SK-N-SH treated with all-trans-retinoic acid at 6 μM for 48 hours (cell line): ENCODE measurements at regions not wholly inside any gene's neighbourhood (a gene's known extent, or its start where the extent isn't known, plus 50 kb on each side); places are given as distances from the start of the nearest gene placed in this dataset.
A peak's percentile ranks its signal among the peaks of the same experiment; 100 is the strongest.

Experiments used
- ATAC-seq: fragments of 200-7000 bp; cut with Tn5 transposase; 3 replicates; pipeline ENCODE4 v1.9.1; 2020; ENCODE audit warnings: mild to moderate bottlenecking, moderate library complexity
- ARNTL ChIP-seq: fragments of 450-650 bp; formaldehyde crosslinking; IDR thresholded peaks from 2 replicates; pipeline ENCODE4 v1.5.0; 2020; ENCODE audit warnings: low read depth, mild to moderate bottlenecking, moderate library complexity, borderline replicate concordance
- BACH2 ChIP-seq: fragments of 250-450 bp; sonication (Bioruptor Pico); IDR thresholded peaks from 2 replicates; pipeline ENCODE4 v1.9.0; 2021; ENCODE audit warnings: mild to moderate bottlenecking, borderline replicate concordance
- CSDC2 ChIP-seq: fragments of 250-450 bp; sonication (Bioruptor Pico); IDR thresholded peaks from 2 replicates; pipeline ENCODE4 v1.5.0; 2020; ENCODE audit warnings: mild to moderate bottlenecking, moderate library complexity
- CSRNP3 ChIP-seq: fragments of 250-450 bp; sonication (Bioruptor Pico); IDR thresholded peaks from 2 replicates; pipeline ENCODE4 v1.5.1; 2021; ENCODE audit warnings: mild to moderate bottlenecking, moderate library complexity
- ESRRG ChIP-seq: fragments of 250-450 bp; sonication (Bioruptor Pico); IDR thresholded peaks from 2 replicates; pipeline ENCODE4 v1.6.1; 2021; ENCODE audit warnings: mild to moderate bottlenecking
- GLIS3 ChIP-seq: fragments of 250-450 bp; sonication (Bioruptor Pico); IDR thresholded peaks from 2 replicates; pipeline ENCODE4 v1.5.0; 2020; ENCODE audit warnings: mild to moderate bottlenecking, moderate library complexity
- ISL1 ChIP-seq: fragments of 250-450 bp; sonication (Bioruptor Pico); IDR thresholded peaks from 2 replicates; pipeline ENCODE4 v2.1.2; 2022; ENCODE audit warnings: mild to moderate bottlenecking, moderate library complexity
- OSR1 ChIP-seq: fragments of 250-450 bp; sonication (Bioruptor Pico); IDR thresholded peaks from 2 replicates; pipeline ENCODE4 v1.8.0; 2022; ENCODE audit warnings: moderate library complexity, mild to moderate bottlenecking, inconsistent platforms
- PPARA ChIP-seq: fragments of 250-450 bp; sonication (Bioruptor Pico); IDR thresholded peaks from 2 replicates; pipeline ENCODE4 v1.5.0; 2020; ENCODE audit warnings: mild to moderate bottlenecking, borderline replicate concordance
- RARB ChIP-seq: fragments of 250-450 bp; sonication (Bioruptor Pico); IDR thresholded peaks from 2 replicates; pipeline ENCODE4 v1.8.0; 2021; ENCODE audit warnings: mild to moderate bottlenecking, moderate library complexity
- TCF4 ChIP-seq: fragments of 250-450 bp; sonication (Bioruptor Pico); IDR thresholded peaks from 2 replicates; pipeline ENCODE4 v1.8.0; 2021; ENCODE audit warnings: mild to moderate bottlenecking, moderate library complexity, borderline replicate concordance
- TOX ChIP-seq: fragments of 250-450 bp; sonication (Bioruptor Pico); IDR thresholded peaks from 2 replicates; pipeline ENCODE4 v1.8.0; 2021; ENCODE audit warnings: mild to moderate bottlenecking, moderate library complexity, borderline replicate concordance
- ZC3H10 ChIP-seq: fragments of 250-450 bp; sonication (Bioruptor Pico); IDR thresholded peaks from 2 replicates; pipeline ENCODE4 v1.5.1; 2021; ENCODE audit warnings: mild to moderate bottlenecking, moderate library complexity
- ZFP3 ChIP-seq: fragments of 250-450 bp; sonication (Bioruptor Pico); IDR thresholded peaks from 2 replicates; pipeline ENCODE4 v1.5.0; 2020; ENCODE audit warnings: mild to moderate bottlenecking, moderate library complexity
- ZFP30 ChIP-seq: fragments of 450-650 bp; formaldehyde crosslinking; IDR thresholded peaks from 2 replicates; pipeline ENCODE4 v1.5.0; 2022; ENCODE audit warnings: mild to moderate bottlenecking, moderate library complexity
- ZNF70 ChIP-seq: fragments of 450-650 bp; formaldehyde crosslinking; IDR thresholded peaks from 2 replicates; pipeline ENCODE4 v1.5.0; 2020; ENCODE audit warnings: mild to moderate bottlenecking, moderate library complexity
- ZNF8 ChIP-seq: fragments of 450-650 bp; formaldehyde crosslinking; IDR thresholded peaks from 2 replicates; pipeline ENCODE4 v1.5.0; 2020; ENCODE audit warnings: mild to moderate bottlenecking, moderate library complexity
- TF ChIP-seq, protein P1 (sequence below): fragments of 250-450 bp; sonication (Bioruptor Pico); IDR thresholded peaks from 2 replicates; pipeline ENCODE4 v1.5.1; 2020; ENCODE audit warnings: low read depth, mild to moderate bottlenecking, moderate library complexity
- TF ChIP-seq, protein P2 (sequence below): fragments of 250-450 bp; sonication (Bioruptor Pico); IDR thresholded peaks from 2 replicates; pipeline ENCODE4 v1.8.0; 2021; ENCODE audit warnings: low read depth, mild to moderate bottlenecking, moderate library complexity, borderline replicate concordance
- TF ChIP-seq, protein P3 (sequence below): fragments of 250-450 bp; sonication (Bioruptor Pico); IDR thresholded peaks from 2 replicates; pipeline ENCODE4 v1.5.0; 2020; ENCODE audit warnings: mild to moderate bottlenecking, moderate library complexity

- no peak for TF ChIP-seq BACH2 (CRISPR knock-in tag)
- no peak for TF ChIP-seq ZFP3
- TF ChIP-seq ZC3H10 (CRISPR knock-in tag), result no peak
- no peak for TF ChIP-seq PPARA
- TF ChIP-seq, protein P1, sequence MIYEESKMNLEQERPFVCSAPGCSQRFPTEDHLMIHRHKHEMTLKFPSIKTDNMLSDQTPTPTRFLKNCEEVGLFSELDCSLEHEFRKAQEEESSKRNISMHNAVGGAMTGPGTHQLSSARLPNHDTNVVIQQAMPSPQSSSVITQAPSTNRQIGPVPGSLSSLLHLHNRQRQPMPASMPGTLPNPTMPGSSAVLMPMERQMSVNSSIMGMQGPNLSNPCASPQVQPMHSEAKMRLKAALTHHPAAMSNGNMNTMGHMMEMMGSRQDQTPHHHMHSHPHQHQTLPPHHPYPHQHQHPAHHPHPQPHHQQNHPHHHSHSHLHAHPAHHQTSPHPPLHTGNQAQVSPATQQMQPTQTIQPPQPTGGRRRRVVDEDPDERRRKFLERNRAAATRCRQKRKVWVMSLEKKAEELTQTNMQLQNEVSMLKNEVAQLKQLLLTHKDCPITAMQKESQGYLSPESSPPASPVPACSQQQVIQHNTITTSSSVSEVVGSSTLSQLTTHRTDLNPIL (CRISPR knock-in tag), result no peak
- TF ChIP-seq OSR1, result no peak
- no peak for TF ChIP-seq TCF4 (CRISPR knock-in tag)
- TF ChIP-seq, protein P2, sequence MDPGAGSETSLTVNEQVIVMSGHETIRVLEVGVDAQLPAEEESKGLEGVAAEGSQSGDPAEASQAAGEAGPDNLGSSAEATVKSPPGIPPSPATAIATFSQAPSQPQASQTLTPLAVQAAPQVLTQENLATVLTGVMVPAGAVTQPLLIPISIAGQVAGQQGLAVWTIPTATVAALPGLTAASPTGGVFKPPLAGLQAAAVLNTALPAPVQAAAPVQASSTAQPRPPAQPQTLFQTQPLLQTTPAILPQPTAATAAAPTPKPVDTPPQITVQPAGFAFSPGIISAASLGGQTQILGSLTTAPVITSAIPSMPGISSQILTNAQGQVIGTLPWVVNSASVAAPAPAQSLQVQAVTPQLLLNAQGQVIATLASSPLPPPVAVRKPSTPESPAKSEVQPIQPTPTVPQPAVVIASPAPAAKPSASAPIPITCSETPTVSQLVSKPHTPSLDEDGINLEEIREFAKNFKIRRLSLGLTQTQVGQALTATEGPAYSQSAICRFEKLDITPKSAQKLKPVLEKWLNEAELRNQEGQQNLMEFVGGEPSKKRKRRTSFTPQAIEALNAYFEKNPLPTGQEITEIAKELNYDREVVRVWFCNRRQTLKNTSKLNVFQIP (CRISPR knock-in tag), result no peak
- TF ChIP-seq ESRRG, result no peak
- no peak for TF ChIP-seq ARNTL (CRISPR knock-in tag)
- TF ChIP-seq ZNF70, result no peak
- no peak for TF ChIP-seq ZFP30
- TF ChIP-seq ZNF8, result no peak
- peak; percentile 87 for ATAC-seq
Measured at GRCh38 chr6:71197780-71198179, 90.8 kb upstream of the OGFRL1 start.

DNA sequence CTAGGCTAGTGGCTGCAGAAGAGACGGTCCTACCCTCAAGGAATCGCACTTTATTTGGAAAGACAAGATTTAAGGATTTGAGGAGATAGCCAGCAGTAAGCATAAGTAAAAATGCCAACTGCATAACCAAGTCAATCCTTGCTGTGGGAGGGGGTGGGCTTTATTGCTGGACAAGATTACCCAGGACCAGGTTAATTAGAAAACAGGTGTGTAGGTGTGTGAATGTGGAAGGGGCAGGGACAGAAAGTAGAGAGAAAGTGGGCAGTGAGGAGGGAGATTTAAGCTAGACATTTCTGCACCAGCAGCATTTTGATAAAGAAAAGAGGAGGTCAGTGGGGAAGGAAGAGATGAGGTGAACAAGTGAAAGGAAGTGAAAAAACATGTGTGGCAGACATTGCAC, 89.7 kb upstream of the OGFRL1 start:
- ATAC-seq, result no peak

DNA sequence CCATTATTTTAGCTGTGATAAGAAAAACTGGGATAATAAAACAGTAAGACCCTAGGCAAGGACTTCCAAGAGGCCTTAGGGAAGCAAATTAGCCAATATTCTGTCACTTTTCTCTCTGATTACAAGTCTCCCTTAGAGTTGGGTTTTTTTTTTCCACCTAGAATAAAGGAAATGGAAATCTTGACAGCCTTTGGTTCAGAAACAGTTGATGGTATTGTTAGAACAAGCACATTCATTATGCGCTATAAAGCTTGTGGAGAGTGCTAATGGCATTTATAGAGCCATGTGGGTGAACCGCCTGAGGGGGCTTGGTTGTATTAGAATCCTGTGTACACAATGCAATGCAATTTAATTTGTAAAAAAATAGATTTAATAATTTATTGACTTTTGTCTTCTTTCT, 88.9 kb upstream of the OGFRL1 start:
- no peak for TF ChIP-seq CSDC2
- TF ChIP-seq ARNTL (CRISPR knock-in tag), result no peak
- TF ChIP-seq ZNF70, result no peak
- TF ChIP-seq PPARA, result no peak
- no peak for TF ChIP-seq GLIS3
- no peak for ATAC-seq

More for the DNA sequence above, 89.7 kb upstream of the OGFRL1 start:
- TF ChIP-seq ZNF70, result no peak
- no peak for TF ChIP-seq ARNTL (CRISPR knock-in tag)
- no peak for TF ChIP-seq ESRRG
- TF ChIP-seq, protein P3, sequence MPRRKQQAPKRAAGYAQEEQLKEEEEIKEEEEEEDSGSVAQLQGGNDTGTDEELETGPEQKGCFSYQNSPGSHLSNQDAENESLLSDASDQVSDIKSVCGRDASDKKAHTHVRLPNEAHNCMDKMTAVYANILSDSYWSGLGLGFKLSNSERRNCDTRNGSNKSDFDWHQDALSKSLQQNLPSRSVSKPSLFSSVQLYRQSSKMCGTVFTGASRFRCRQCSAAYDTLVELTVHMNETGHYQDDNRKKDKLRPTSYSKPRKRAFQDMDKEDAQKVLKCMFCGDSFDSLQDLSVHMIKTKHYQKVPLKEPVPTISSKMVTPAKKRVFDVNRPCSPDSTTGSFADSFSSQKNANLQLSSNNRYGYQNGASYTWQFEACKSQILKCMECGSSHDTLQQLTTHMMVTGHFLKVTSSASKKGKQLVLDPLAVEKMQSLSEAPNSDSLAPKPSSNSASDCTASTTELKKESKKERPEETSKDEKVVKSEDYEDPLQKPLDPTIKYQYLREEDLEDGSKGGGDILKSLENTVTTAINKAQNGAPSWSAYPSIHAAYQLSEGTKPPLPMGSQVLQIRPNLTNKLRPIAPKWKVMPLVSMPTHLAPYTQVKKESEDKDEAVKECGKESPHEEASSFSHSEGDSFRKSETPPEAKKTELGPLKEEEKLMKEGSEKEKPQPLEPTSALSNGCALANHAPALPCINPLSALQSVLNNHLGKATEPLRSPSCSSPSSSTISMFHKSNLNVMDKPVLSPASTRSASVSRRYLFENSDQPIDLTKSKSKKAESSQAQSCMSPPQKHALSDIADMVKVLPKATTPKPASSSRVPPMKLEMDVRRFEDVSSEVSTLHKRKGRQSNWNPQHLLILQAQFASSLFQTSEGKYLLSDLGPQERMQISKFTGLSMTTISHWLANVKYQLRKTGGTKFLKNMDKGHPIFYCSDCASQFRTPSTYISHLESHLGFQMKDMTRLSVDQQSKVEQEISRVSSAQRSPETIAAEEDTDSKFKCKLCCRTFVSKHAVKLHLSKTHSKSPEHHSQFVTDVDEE (CRISPR knock-in tag), result no peak
- TF ChIP-seq BACH2 (CRISPR knock-in tag), result no peak
- no peak for TF ChIP-seq CSRNP3 (CRISPR knock-in tag)

- no peak for ATAC-seq
Measured at GRCh38 chr6:71203206-71203605, 85.4 kb upstream of the OGFRL1 start.

More at GRCh38 chr6:71203206-71203605, 85.4 kb upstream of the OGFRL1 start:
- no peak for TF ChIP-seq ISL1 (CRISPR knock-in tag)
- TF ChIP-seq RARB (CRISPR knock-in tag), result no peak
- no peak for TF ChIP-seq CSDC2
- TF ChIP-seq, protein P2 (CRISPR knock-in tag), result no peak
- no peak for TF ChIP-seq CSRNP3 (CRISPR knock-in tag)
- TF ChIP-seq ZFP30, result no peak
- TF ChIP-seq TOX (CRISPR knock-in tag), result no peak
- no peak for TF ChIP-seq ZNF8
- no peak for TF ChIP-seq BACH2 (CRISPR knock-in tag)
- TF ChIP-seq OSR1, result no peak
- no peak for TF ChIP-seq ESRRG
- TF ChIP-seq PPARA, result no peak
- TF ChIP-seq ZNF70, result no peak
- no peak for TF ChIP-seq TCF4 (CRISPR knock-in tag)
- TF ChIP-seq, protein P3 (CRISPR knock-in tag), result no peak
